ENCODE measurements at regions not wholly inside any gene's neighbourhood (a gene's known extent, or its start where the extent isn't known, plus 50 kb on each side); places are given as distances from the start of the nearest gene placed in this dataset.

- Histone ChIP-seq H3K9me2 (ENCODE audit: low read depth, low read length) (no peaks in the 10 kb centered on the region), H3K4me3 (ENCODE audit: low read depth, low read length, poor library complexity, severe bottlenecking) (no peak overlapping the region), H3K4me1 (ENCODE audit: insufficient read depth, low read length, severe bottlenecking) (peaks cover 8% of the 10 kb centered on the region), H4K20me1 (ENCODE audit: insufficient read depth, low read length) (no peaks in the 10 kb centered on the region), H3K9ac (ENCODE audit: low read length) (no peak overlapping the region), H3K36me3 (ENCODE audit: insufficient read depth, low read length) (no peaks in the 10 kb centered on the region), H3K9me3 (ENCODE audit: low read length) (no peaks in the 10 kb centered on the region), H3K27me3 (ENCODE audit: insufficient read depth, low read length) (no peaks in the 10 kb centered on the region), H3K27ac (ENCODE audit: low read depth, low read length, poor library complexity, severe bottlenecking) (no peak overlapping the region), H3F3A (ENCODE audit: insufficient read depth, low read length) (no peaks in the 10 kb centered on the region), H3K4me2 (ENCODE audit: low read length) (no peak overlapping the region), H2AFZ (ENCODE audit: low read length) (no peak overlapping the region), H3K79me2 (ENCODE audit: insufficient read depth, low read length) (no peaks in the 10 kb centered on the region)
- no peak for TF ChIP-seq CTCF (IDR thresholded peaks at IDR 0.05; ENCODE audit: low read length)
- TF ChIP-seq EZH2 (IDR thresholded peaks at IDR 0.05; ENCODE audit: borderline replicate concordance, low read length), result no peak
These were observed 377.5 kb downstream of the EIPR1 start for GRCh38 chr2:3000125-3000524.

- H3K4me1 ChIP-seq (ENCODE audit: insufficient read depth, low read length, severe bottlenecking), result peaks cover 8% of the 10 kb centered on the region
- no peak for TF ChIP-seq CTCF (IDR thresholded peaks at IDR 0.05; ENCODE audit: low read length)
- no peak for TF ChIP-seq EZH2 (IDR thresholded peaks at IDR 0.05; ENCODE audit: borderline replicate concordance, low read length)
- H3K79me2 ChIP-seq (ENCODE audit: insufficient read depth, low read length), result no peaks in the 10 kb centered on the region
- H3K27me3 ChIP-seq (ENCODE audit: insufficient read depth, low read length), result no peaks in the 10 kb centered on the region
- H3K4me3 ChIP-seq (ENCODE audit: low read depth, low read length, poor library complexity, severe bottlenecking), result no peak overlapping the region
- no peak overlapping the region for H3K9ac ChIP-seq (ENCODE audit: low read length)
- H2AFZ ChIP-seq (ENCODE audit: low read length), result no peak overlapping the region
- no peaks in the 10 kb centered on the region for H3K36me3 ChIP-seq (ENCODE audit: insufficient read depth, low read length)
- no peaks in the 10 kb centered on the region for H3K9me3 ChIP-seq (ENCODE audit: low read length)
- H3K4me2 ChIP-seq (ENCODE audit: low read length), result no peak overlapping the region
- no peak overlapping the region for H3K27ac ChIP-seq (ENCODE audit: low read depth, low read length, poor library complexity, severe bottlenecking)
- H3F3A ChIP-seq (ENCODE audit: insufficient read depth, low read length), result no peaks in the 10 kb centered on the region
- H4K20me1 ChIP-seq (ENCODE audit: insufficient read depth, low read length), result no peaks in the 10 kb centered on the region
- H3K9me2 ChIP-seq (ENCODE audit: low read depth, low read length), result no peaks in the 10 kb centered on the region
These were observed 378.6 kb downstream of the EIPR1 start for GRCh38 chr2:2998971-2999370.

- Histone ChIP-seq H3F3A (ENCODE audit: insufficient read depth, low read length) (no peaks in the 10 kb centered on the region), H3K9me3 (ENCODE audit: low read length) (no peaks in the 10 kb centered on the region), H3K36me3 (ENCODE audit: insufficient read depth, low read length) (no peaks in the 10 kb centered on the region), H4K20me1 (ENCODE audit: insufficient read depth, low read length) (no peaks in the 10 kb centered on the region), H3K79me2 (ENCODE audit: insufficient read depth, low read length) (no peaks in the 10 kb centered on the region), H3K27ac (ENCODE audit: low read depth, low read length, poor library complexity, severe bottlenecking) (no peak overlapping the region), H3K27me3 (ENCODE audit: insufficient read depth, low read length) (no peaks in the 10 kb centered on the region), H2AFZ (ENCODE audit: low read length) (no peak overlapping the region), H3K4me2 (ENCODE audit: low read length) (no peak overlapping the region), H3K9ac (ENCODE audit: low read length) (no peak overlapping the region), H3K9me2 (ENCODE audit: low read depth, low read length) (no peaks in the 10 kb centered on the region), H3K4me1 (ENCODE audit: insufficient read depth, low read length, severe bottlenecking) (no peaks in the 10 kb centered on the region), H3K4me3 (ENCODE audit: low read depth, low read length, poor library complexity, severe bottlenecking) (no peak overlapping the region)
- TF ChIP-seq EZH2 (IDR thresholded peaks at IDR 0.05; ENCODE audit: borderline replicate concordance, low read length) (no peak), CTCF (IDR thresholded peaks at IDR 0.05; ENCODE audit: low read length) (no peak)
These were observed 384.4 kb downstream of the EIPR1 start for GRCh38 chr2:2993172-2993692.
